ENCODE measurements at regions not wholly inside any gene's neighbourhood (a gene's known extent, or its start where the extent isn't known, plus 50 kb on each side); places are given as distances from the start of the nearest gene placed in this dataset.

DNA sequence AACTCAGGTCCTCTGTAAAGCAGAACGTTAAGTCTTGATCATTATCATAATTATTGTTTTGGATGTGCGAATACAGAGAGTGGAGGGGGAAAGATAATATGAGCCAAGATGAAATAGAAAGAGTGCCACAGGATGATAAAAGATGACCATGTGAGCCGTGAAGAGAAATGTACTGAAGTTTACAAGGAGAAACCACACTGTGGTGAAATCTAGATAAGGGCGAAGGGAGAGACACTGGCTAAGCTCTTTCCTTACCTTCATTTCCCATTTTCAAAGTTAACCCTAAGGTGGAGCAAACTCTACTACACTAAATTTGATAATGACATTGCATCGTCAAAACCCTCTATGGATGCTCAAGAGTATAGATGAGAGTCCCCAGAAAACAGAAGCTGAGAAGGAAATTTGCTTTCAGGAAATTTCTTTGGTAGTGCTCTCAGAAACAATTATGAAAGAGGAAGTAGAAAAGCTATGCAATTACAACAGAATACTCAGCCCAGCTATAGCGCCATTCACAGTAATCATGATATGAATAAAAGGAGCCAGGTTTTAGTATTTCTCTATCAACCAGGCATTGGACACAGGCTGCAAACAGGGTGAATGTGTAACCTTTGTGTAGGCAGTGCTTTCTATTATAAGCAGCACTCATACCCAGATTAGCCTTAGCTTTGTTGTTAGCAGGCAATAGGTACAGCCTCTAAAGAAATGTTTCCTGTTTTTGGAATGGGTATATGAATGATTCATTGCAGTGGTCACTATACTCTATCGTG, 1080.7 kb downstream of the GRIK2 start:
- DNase-seq: no peak

DNA sequence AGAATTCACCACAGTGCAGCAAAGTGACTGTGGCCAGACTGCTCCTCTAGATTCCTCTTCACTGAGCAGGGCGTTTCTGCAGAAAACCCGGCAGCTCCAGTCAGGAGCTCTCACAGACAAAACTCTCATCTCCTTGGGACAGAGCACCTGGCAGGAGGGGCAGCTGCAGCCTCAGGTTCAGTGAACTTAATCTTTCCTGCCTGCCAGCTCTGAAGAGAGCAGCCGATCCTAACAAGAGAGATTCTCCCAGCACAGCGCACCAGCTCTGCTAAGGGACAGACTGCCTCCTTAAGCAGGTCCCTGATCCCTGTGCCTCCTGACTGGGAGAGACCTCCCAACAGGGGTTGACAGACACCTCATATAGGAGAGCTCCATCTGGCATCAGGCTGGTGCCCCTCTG, 1065.5 kb downstream of the GRIK2 start:
- no peak for DNase-seq

DNA sequence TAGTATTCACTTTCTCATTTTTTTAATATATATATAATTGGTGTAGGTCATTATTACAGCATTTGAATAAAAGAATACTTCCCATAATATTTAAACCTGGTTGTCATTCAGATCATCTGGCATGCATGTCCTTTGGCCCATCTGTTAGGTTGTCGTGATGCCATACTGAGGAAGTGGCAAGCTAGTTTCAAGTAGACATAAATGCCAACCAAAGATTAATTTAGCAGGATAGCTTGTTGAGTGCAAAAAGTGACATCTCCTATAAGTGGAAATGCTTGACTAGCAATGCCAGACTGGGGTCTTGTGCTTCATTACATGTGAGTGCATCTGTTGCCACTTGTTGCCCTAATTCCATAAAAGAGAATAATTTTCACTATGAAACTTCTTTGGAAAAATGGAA, 1044.7 kb downstream of the GRIK2 start:
- DNase-seq: no peak

DNA sequence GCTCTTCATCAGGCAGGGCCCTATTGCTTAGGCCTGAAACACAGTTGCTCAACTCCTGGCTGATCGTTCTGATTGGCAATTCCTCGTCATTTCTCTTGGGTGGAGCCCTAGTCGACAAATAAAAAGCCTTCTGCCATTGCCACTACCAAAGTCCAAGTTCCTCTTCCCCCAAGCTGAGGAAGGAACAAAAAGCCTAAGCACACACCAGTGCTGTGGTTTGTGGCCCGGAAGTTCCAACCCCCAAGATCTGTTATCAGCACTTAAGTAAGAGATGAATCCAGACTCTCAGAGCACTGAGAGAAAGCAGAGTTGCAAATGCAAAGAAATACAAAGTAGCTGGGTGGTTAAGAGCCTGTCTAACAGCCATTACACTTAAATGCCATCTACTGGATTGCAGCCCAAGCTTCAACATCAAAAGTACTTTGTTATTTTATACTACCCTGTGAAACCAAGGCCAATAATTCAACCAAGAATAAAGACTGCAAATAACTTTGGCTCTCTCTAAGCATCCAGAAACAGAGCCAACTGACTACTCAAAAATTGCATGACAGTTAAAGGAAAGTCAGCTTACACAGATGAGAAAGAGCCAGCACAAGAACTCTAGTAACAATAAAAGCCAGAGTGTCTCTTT, 1024.0 kb downstream of the GRIK2 start:
- no peak for DNase-seq

DNA sequence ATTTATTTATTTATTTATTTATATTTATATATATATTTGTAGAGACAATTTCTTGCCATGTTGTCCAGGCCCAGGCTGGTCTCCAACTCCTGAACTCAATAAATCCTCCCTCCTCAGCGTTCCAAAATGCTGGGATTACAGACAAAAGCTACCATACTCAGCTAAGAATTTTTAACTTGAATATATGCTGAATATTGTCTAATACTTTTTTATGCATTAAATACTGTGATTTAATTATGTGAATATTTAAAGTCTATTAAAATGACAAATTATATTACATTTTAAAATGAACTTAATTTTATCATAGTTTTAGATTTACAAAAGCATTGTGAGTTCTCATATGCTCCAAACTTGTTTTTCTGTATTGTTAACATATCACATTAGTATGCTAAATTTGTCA, 1022.4 kb downstream of the GRIK2 start:
- no peak for DNase-seq

DNA sequence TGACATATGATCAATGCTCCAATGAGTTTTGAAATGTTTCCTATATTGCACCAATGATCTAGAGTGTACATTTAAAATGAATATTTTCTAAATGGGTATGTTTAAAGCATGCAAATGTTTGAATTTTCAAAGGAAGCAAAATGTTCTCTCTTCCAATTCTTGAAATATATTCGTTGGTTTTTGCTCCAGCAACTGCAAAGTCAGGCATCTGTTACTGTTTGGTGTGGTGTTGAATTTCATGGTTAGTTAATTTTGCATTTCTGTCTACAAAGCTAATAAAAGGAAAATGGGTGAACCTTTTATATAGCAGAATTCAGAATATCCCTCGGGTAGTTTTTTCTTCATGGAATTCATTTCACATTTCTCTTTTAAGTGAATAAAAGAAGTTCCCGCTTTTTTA, 1018.3 kb downstream of the GRIK2 start:
- DNase-seq: no peak

DNA sequence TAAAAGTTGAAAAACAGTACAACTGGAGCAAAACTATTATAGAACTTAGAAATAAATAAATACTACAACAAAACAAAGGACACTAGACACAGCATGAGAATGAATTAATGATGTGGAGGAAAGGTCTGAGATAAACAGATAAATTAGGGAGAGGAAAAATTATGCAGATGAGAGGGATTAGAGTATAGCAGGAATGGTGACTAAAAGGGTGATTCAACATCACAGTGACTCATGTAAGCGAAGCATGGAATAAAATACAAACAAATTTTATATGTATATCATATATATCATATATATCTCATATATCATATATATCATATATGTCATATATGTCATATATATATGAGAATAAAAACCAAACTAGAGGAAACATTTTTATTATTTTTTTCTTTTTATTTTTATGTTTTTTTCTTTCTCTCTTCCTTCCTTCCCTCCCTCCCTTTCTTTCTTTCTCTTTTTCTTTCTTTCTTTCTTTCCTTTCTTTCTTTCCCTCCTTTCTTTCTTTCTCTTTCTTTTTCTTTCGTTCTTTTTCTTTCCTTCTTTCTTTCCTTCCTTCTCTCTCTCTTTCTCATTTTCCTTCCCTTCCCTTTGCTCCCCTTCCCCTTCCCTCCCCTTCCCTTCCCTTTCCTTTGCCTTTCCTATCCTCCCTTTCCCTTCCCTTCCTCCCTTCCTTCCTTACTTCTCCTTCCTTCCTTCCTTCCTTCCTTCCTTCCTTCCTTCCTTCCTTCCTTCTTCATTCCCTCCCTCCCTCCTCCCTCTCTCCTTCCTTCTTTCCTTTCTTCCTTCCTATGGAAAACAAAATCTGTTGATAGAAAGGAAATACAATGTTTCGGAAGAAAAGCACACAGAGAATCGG, 1014.6 kb downstream of the GRIK2 start:
- no peak for DNase-seq

DNA sequence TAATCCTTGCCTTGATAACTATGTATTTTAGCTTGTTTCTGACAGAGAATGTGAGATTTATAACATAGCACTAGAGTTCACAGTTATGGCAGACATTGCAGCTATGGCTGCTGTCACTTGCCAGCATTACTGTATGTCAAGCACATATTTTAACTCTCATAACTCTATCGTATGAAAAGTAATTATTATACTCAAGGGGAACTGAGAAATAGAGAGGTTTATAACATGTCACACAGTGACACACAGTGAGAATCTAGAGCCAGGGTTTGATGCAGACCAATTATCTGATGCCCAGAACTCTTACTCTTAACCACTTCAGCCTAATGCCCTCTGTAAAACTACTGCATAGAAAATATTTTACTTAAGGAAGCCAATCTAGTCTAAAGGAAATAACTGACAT, 1012.4 kb downstream of the GRIK2 start:
- no peak for DNase-seq

DNA sequence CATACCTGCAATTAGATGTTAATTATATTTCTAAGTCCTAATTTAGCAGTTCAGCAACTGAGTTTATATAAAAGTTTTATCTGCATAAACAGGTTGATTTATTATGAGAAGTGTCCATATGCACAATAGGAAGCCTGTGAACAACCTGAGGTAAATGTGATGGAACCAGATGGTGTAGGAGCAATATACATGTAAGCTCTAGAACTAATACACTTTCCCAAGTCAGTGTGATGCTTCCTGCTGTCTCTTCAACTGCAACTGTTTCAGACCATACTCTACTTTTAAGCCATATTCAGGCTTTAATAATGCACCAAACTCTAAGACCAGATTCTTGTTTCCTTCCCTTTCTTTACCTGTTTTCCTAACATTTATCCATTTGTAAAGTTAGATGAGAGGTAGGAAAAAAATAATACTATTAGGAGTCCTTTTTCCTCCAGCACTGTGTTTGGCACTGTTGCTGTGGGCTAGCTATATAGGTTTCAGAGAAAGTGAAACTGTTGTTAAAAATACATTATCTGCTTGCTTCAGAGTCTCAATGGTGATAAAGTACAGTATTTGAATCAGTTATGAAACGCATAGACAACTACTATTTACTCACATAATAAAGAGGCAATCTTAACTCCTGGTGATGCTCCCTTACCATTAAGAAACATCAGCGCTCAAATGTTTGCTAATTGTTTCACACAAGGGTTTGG, 1009.3 kb downstream of the GRIK2 start:
- no peak for DNase-seq

DNA sequence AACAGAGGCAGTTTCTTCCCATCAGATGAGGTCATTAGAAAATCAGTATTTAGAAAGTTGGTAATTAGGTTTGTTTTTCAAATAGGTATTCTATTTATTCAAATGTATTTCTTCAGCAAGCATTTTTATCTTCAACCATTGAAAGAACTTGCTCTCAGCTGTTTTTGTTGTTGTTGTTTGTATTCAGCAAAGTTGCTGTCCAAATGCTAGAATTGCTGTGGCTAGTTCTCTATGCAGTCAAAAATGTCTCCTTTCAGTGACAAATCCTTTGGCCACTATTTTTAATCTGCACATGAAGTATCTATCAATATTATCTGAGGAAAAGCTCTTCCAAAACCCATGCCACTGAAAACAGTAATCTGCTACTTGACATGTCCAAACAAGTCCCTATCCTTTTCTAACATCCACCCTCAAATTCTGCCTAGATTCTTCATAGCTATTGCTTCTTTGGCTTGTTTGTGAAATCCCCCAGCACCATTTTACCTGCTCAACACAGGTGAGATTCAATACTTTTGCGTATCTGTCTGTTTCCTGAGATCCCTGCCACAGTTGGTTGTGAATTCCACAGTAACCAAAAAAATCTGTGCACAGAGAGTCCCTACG, 1005.4 kb downstream of the GRIK2 start:
- DNase-seq: no peak

- no peak for DNase-seq
Measured at GRCh38 chr6:102390541-102390940, 997.0 kb downstream of the GRIK2 start.

DNA sequence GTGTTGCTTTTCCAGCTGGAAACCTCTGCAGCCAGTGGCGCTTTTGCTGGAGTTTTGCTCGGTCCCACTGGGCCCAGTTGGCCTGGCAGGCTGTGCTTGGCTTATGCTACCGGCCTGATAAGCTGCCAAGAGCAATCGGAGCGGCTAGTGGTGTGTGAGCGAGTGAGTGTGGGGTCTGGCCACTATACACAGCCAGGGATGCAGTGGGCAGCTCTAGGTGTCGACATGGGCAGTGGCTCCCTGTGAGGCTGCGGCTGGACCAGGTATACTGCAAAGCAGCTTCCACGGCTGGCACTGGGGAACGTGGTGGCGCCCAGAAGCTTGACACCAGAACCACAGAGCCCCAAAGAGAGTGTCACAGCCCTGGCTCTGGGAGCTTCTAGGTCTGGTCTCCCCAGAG, 996.5 kb downstream of the GRIK2 start:
- DNase-seq: no peak

DNA sequence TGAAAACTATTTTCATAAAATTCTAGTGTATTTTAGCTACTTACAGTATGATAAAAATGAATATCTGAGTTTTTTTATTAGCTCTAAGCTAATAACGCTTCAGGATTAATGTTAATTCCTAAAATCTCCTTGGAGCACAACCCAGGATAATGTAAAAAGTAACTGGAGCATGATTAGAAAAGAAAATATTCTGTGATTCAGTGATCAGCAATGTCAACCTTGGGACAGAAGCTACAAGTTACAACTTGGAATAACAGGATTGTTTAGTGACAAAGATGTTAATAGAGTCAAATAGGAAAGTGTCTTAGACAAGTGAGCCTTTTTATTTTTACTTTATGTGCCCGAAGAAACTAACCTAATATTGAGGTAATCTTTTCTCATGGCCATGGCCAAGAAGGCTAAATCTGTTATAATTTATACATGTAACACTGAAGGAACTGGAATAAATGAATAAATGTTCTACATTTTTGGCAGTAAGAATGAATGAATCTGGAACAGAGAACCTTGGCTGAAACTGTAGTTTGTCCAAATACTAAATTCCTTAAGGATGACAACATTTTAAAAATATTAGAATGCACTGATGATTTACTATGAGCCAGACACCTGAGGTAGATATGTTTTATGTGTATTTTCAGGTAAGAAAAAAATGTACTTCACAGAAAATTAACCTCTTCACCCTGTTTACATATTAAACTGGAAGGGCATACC, 994.0 kb downstream of the GRIK2 start:
- DNase-seq: no peak

- DNase-seq: no peak
Measured at GRCh38 chr6:102381203-102381602, 987.7 kb downstream of the GRIK2 start.

DNA sequence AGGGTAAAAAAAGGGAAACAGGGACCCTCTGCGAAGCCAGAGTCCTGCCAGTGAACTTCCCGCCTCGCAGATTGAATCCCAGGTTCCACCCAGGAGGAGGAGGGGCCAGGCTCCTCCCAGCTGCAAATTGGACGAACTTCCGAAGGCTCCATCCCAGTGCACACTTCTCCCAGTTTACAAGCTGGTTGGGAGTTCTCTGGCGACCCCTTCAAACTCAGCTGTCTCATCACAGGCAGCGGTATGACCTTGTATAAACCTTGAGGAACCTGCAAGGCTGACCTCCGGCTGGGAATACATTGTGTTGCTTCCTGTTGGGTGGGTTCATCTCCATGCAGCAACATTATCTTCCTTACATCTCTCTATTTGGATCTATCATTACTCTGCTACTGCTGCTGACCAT, 962.7 kb downstream of the GRIK2 start:
- no peak for DNase-seq

GRCh38 chr6:102355578-102355977, 962.1 kb downstream of the GRIK2 start:
- no peak for DNase-seq

DNA sequence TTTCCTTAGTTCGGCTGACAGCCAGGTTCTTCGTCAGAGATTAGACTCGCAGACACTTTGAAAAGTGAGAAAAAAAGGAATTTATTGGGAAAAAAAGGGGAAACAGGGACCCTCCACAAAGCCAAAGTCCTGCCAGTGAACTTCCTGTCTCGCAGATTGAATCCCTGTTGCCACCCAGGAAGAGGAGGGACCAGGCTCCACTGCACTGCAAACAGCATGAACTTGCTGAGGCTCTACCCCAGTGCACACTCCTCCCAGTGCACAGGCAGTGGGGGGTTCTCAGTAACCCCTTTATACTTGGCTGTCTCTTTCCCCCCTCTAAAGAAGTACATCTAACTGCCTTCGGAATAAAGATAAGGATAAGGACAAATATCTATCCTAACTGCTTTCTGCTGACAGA, 959.0 kb downstream of the GRIK2 start:
- DNase-seq: no peak

DNA sequence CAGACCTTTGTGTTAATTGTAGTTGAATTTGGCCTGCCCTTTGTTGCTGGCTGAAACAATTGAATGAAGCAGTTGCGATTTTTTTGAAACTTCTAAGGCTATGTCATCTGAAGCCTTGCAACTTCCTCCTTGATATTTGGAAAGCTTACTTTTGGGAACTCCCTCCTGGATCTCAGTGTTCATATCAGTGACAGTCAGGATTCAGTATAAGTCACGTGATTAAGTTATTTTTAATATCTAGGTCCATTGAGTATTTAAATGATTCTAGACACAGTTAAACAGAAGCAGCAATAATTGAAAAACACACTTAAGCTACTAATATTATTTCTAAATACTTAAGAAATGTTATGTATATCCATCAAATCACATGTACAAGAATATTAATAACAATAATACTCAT, 951.3 kb downstream of the GRIK2 start:
- no peak for DNase-seq

DNA sequence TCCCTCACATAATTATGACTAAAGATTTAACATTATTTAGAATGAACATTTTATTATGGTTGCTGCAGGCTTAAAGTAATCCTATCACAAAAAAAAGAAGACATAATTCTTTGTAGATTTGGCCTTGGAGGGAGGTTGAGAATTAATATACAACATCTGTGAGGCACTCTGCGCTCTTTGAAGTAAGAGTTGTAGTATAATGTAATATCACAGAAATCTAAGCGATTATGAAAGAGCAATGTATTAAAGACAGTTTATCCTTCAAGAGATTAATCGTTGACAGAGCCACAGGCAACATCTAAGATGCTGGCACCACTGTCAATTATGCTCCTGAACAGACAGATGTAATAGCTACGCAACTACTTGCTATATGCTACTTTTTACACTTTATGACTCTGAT, 946.8 kb downstream of the GRIK2 start:
- DNase-seq: no peak

DNA sequence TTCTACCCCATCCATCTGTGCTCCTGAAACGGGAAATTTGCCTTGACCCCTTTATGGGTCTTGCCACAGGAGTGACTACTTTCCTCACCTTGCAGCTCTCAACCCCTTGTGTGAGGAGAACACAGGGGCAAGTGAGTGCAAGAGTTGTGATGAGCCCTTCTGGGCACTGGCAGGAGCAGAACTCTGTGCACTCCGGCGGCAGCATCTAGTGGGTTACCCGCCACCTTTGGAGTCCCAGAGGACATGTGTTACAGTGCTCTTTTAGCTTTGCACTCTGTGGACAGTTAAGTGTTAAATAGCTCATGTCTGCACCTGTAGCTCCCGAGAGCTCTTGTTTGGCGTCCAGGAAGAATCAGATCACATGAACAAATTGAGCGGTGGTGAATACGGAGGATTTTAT, 940.2 kb downstream of the GRIK2 start:
- no peak for DNase-seq

GRCh38 chr6:102327697-102328225, 934.3 kb downstream of the GRIK2 start:
- DNase-seq: no peak

GRCh38 chr6:102313699-102314098, 920.2 kb downstream of the GRIK2 start:
- DNase-seq: no peak

All from stimulated activated CD4-positive, alpha-beta T cell treated with anti-CD3 and anti-CD28 coated beads, Interleukin-4, amount 100 ng/mL, for 24 hours (primary cell).